ENCODE measurements at regions not wholly inside any gene's neighbourhood (a gene's known extent, or its start where the extent isn't known, plus 50 kb on each side); places are given as distances from the start of the nearest gene placed in this dataset.

GRCh38 chr14:101037021-101037817 is 133.7 kb upstream of the RTL1 start:
- TF ChIP-seq CTCF (IDR thresholded peaks at IDR 0.05) (no peak), POLR2A (IDR thresholded peaks at IDR 0.05) (no peak)
